ENCODE measurements at regions not wholly inside any gene's neighbourhood (a gene's known extent, or its start where the extent isn't known, plus 50 kb on each side); places are given as distances from the start of the nearest gene placed in this dataset.
"Not testable (repeated sequence)": the region's sequence is repeated elsewhere in the genome, so short reads cannot be mapped to it uniquely, and the experiment has no call there.

- intact Hi-C loops (cut with DNase I, micrococcal nuclease), result no loop called here
- H3K4me1 Mint-ChIP-seq, result no peaks in the 10 kb centered on the region
- no peaks in the 10 kb centered on the region for H3K27me3 Mint-ChIP-seq
- no peak for DNase-seq
- no peak overlapping the region for H3K27ac Mint-ChIP-seq
- H3K36me3 Mint-ChIP-seq (ENCODE audit: low read depth), result no peaks in the 10 kb centered on the region
- H3K4me3 Mint-ChIP-seq, result no peak overlapping the region
- ATAC-seq, result no peak
- no peaks in the 10 kb centered on the region for H3K9me3 Mint-ChIP-seq (ENCODE audit: low read depth)
- POLR2A ChIA-PET, result no interaction called here
- CTCF ChIA-PET, result no interaction called here
Measured at GRCh38 chr5:84445049-84445685, 60.5 kb upstream of the EDIL3 start.

GRCh38 chr5:84438456-84438855 is 53.8 kb upstream of the EDIL3 start:
- H3K9me3 Mint-ChIP-seq (ENCODE audit: low read depth), result no peaks in the 10 kb centered on the region
- ATAC-seq (no peak), DNase-seq (no peak)
- intact Hi-C loops (cut with DNase I, micrococcal nuclease), result no loop called here
- no peaks in the 10 kb centered on the region for H3K4me1 Mint-ChIP-seq
- ChIA-PET POLR2A (no interaction called here), CTCF (no interaction called here)
- no peaks in the 10 kb centered on the region for H3K36me3 Mint-ChIP-seq (ENCODE audit: low read depth)
- H3K27me3 Mint-ChIP-seq, result no peaks in the 10 kb centered on the region
- no peak overlapping the region for H3K27ac Mint-ChIP-seq
- H3K4me3 Mint-ChIP-seq, result no peak overlapping the region

DNA sequence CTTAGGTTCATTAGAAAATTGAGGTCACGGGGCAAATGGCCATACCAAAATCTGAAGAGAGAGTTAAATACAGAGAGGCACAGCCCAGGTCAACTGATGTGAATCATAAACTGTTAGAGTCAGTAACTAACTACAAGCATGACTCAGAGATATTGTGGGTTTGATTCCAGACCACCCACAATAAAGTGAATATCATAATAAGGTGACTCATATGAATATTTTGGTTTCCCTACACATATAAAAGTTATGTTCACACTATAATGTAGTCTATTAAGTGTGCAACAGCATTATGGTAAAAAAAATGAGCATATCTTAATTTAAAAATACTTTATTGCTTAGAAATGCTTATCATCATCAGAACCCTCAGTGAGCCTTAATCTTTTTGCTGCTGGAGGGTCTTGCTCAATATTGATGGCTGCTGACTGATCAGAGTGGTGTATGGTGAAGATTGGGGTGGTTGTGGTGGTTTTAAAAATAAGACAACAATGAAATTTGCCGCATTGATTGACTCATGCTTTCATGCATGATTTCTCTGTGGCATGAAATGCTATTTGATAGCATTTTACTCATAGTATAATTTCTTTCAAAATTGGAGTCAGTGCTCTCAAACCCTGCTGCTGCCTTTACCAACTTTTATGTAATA is 53.1 kb upstream of the EDIL3 start:
- no peaks in the 10 kb centered on the region for H3K4me1 Mint-ChIP-seq

DNA sequence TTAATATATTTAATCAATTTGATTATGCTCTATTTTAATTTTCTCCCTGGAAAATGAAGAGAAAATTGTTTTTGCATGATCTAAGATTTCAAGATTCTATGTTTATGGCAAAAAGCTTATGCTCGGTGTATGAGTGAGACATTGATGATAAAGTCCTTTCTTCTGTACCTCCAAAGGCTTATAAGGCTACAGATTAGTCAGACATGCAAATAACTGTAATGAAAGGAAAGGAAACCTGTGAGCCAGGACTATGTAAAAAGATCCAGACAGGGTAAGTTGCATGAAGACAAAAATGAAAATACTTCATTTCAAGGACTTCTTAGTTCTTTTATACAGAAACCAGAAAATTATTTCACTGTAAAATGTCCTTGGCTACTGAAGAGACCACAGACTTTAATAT is 52.2 kb upstream of the EDIL3 start:
- ChIA-PET POLR2A (no interaction called here), CTCF (no interaction called here)
- no peaks in the 10 kb centered on the region for H3K36me3 Mint-ChIP-seq (ENCODE audit: low read depth)
- no peaks in the 10 kb centered on the region for H3K27me3 Mint-ChIP-seq
- ATAC-seq, result no peak
- no peaks in the 10 kb centered on the region for H3K9me3 Mint-ChIP-seq (ENCODE audit: low read depth)
- no peaks in the 10 kb centered on the region for H3K4me1 Mint-ChIP-seq
- intact Hi-C loops (cut with DNase I, micrococcal nuclease), result no loop called here
- no peak overlapping the region for H3K4me3 Mint-ChIP-seq
- no peak overlapping the region for H3K27ac Mint-ChIP-seq
- DNase-seq, result no peak

More for the DNA sequence above, 53.1 kb upstream of the EDIL3 start:
- intact Hi-C loops (cut with DNase I, micrococcal nuclease), result no loop called here
- H3K27me3 Mint-ChIP-seq, result no peaks in the 10 kb centered on the region
- no peak overlapping the region for H3K4me3 Mint-ChIP-seq
- DNase-seq (no peak), ATAC-seq (no peak)
- no peaks in the 10 kb centered on the region for H3K36me3 Mint-ChIP-seq (ENCODE audit: low read depth)
- POLR2A ChIA-PET, result no interaction called here
- no peaks in the 10 kb centered on the region for H3K9me3 Mint-ChIP-seq (ENCODE audit: low read depth)
- no peak overlapping the region for H3K27ac Mint-ChIP-seq
- CTCF ChIA-PET, result no interaction called here

DNA sequence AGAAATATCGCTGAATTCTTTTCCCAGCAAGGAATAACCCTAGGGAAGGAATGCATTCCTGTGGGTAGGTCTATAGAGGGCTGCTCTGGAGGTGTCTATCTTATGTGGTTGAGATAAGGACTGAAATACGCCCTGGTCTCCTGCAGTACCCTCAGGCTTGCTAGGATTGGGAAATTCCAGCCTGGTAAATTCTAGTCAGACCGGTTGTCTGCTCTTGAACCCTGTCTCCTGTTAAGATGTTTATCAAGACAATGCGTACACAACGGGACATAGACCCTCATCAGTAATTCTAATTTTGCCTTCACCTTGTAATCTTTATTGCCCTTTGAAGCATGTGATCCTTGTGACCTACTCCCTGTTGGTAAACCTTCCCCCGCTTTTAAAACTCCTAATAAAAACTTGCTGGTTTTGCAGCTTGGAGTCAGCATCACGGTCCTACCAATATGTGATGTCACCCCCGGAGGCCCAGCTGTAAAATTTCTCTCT is 51.2 kb upstream of the EDIL3 start:
- H3K36me3 Mint-ChIP-seq (ENCODE audit: low read depth); ATAC-seq; CTCF ChIA-PET; H3K4me3 Mint-ChIP-seq; intact Hi-C loops (cut with DNase I, micrococcal nuclease); H3K4me1 Mint-ChIP-seq; POLR2A ChIA-PET; H3K27me3 Mint-ChIP-seq; H3K27ac Mint-ChIP-seq; H3K9me3 Mint-ChIP-seq (ENCODE audit: low read depth); DNase-seq: not testable (repeated sequence)
